ENCODE measurements at regions not wholly inside any gene's neighbourhood (a gene's known extent, or its start where the extent isn't known, plus 50 kb on each side); places are given as distances from the start of the nearest gene placed in this dataset.
"Not testable (repeated sequence)": the region's sequence is repeated elsewhere in the genome, so short reads cannot be mapped to it uniquely, and the experiment has no call there.

- POLR2A ChIA-PET, result no interaction called here
- Histone ChIP-seq H3K27ac (ENCODE audit: extremely low read depth, low read depth, low read length) (no peak overlapping the region), H3K4me1 (ENCODE audit: control insufficient read depth, insufficient read depth, low read length) (peaks cover 18% of the 10 kb centered on the region), H3K9me3 (ENCODE audit: control insufficient read depth, insufficient read depth, low read depth, low read length) (no peaks in the 10 kb centered on the region), H3K4me3 (ENCODE audit: low read depth, low read length) (no peak overlapping the region), H3K36me3 (ENCODE audit: control insufficient read depth in 2 of 2, insufficient read depth in 1 of 2, low read length in 2 of 2) (no peaks in the 10 kb centered on the region)
- TF ChIP-seq ZNF366 (tag by site-specific recombination; conservative IDR thresholded peaks at IDR 0.05) (peak; percentile 35), GLI2 (tag by site-specific recombination; IDR thresholded peaks at IDR 0.05; ENCODE audit: borderline replicate concordance, low read depth) (no peak)
- CTCF ChIA-PET, result no interaction called here
These were observed 141.3 kb upstream of the EXOC2 start for GRCh38 chr6:834190-834589.

- H3K27ac ChIP-seq (ENCODE audit: extremely low read depth, low read depth, low read length); POLR2A ChIA-PET; H3K4me3 ChIP-seq (ENCODE audit: low read depth, low read length); CTCF ChIA-PET; H3K36me3 ChIP-seq (ENCODE audit: control insufficient read depth in 2 of 2, insufficient read depth in 1 of 2, low read length in 2 of 2); H3K9me3 ChIP-seq (ENCODE audit: control insufficient read depth, insufficient read depth, low read depth, low read length): not testable (repeated sequence)
- TF ChIP-seq, protein P1, sequence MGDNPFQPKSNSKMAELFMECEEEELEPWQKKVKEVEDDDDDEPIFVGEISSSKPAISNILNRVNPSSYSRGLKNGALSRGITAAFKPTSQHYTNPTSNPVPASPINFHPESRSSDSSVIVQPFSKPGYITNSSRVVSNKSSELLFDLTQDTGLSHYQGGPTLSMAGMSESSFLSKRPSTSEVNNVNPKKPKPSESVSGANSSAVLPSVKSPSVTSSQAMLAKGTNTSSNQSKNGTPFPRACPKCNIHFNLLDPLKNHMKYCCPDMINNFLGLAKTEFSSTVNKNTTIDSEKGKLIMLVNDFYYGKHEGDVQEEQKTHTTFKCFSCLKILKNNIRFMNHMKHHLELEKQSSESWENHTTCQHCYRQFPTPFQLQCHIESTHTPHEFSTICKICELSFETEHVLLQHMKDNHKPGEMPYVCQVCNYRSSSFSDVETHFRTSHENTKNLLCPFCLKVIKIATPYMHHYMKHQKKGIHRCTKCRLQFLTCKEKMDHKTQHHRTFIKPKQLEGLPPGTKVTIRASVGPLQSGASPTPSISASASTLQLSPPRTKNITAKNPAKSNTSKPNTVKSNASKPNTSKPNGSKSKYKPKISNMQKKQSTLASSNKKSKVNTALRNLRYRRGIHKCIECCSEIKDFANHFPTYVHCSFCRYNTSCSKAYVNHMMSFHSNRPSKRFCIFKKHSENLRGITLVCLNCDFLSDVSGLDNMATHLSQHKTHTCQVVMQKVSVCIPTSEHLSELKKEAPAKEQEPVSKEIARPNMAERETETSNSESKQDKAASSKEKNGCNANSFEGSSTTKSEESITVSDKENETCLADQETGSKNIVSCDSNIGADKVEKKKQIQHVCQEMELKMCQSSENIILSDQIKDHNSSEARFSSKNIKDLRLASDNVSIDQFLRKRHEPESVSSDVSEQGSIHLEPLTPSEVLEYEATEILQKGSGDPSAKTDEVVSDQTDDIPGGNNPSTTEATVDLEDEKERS (tag by site-specific recombination; IDR thresholded peaks at IDR 0.05), result 0 out of 2 replicates have a peak, but pooled peaks have one; percentile 19
- TF ChIP-seq ZNF146 (tag by site-specific recombination; IDR thresholded peaks at IDR 0.05), result peak; percentile 84
- peaks cover 18% of the 10 kb centered on the region for H3K4me1 ChIP-seq (ENCODE audit: control insufficient read depth, insufficient read depth, low read length)
These were observed 139.9 kb upstream of the EXOC2 start for GRCh38 chr6:832804-833203.

DNA sequence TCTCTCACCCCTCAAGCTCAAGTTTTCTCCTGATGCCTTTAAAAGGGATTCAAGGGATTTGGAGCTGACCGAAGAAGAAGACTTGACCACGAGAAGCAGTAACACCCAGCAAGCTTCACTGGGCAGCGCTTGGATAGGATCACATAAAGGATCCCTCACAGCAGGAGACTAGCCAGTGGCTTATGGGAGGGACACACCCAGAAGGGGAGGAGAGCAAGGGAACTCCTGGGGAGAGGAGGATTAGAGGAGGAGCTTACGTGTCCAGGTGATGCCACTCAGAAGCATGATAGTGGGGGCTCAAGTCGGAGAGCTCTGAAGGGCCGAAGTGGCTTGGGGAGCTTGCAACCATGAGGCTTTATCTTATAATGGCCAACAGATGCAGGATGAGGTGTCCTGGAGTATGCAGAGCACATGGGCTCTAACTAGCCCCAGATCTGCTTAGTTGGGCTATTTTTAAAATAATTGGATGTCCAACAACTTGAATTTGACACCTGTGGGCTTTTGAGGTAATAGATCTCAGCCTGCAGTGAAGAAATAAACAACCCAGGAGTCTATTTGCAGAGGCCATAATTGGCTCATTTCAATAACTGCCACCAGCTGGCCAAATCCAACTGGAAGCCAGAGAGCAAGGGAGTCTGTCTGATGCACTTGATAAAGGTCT lies 137.9 kb upstream of the EXOC2 start:
- Histone ChIP-seq H3K27ac (ENCODE audit: extremely low read depth, low read depth, low read length) (no peak overlapping the region), H3K4me3 (ENCODE audit: low read depth, low read length) (no peak overlapping the region), H3K9me3 (ENCODE audit: control insufficient read depth, insufficient read depth, low read depth, low read length) (no peaks in the 10 kb centered on the region; the same call in 1 of the 2 replicates), H3K36me3 (ENCODE audit: control insufficient read depth in 2 of 2, insufficient read depth in 1 of 2, low read length in 2 of 2) (no peaks in the 10 kb centered on the region), H3K4me1 (ENCODE audit: control insufficient read depth, insufficient read depth, low read length) (peaks cover 12% of the 10 kb centered on the region)
- no peak for TF ChIP-seq ZNF37A (tag by site-specific recombination; IDR thresholded peaks at IDR 0.05)
- TF ChIP-seq GFI1B (tag by site-specific recombination; IDR thresholded peaks at IDR 0.05), result no peak
- TF ChIP-seq ZNF302 (tag by site-specific recombination; IDR thresholded peaks at IDR 0.05; ENCODE audit: low read depth), result no peak
- no peak for TF ChIP-seq ZNF202 (tag by site-specific recombination; IDR thresholded peaks at IDR 0.05; ENCODE audit: borderline replicate concordance)
- TF ChIP-seq REPIN1 (tag by site-specific recombination; IDR thresholded peaks at IDR 0.05; ENCODE audit: low read depth), result no peak
- no peak for TF ChIP-seq PRDM2 (tag by site-specific recombination; IDR thresholded peaks at IDR 0.05; ENCODE audit: borderline replicate concordance)
- TF ChIP-seq OVOL3 (tag by site-specific recombination; IDR thresholded peaks at IDR 0.05), result no peak
- TF ChIP-seq ZNF157 (tag by site-specific recombination; IDR thresholded peaks at IDR 0.05), result no peak
- TF ChIP-seq ZNF558 (tag by site-specific recombination; IDR thresholded peaks at IDR 0.05), result no peak
- TF ChIP-seq ZNF112 (tag by site-specific recombination; IDR thresholded peaks at IDR 0.05), result no peak
- no peak for TF ChIP-seq ZNF549 (tag by site-specific recombination; IDR thresholded peaks at IDR 0.05)
- no peak for TF ChIP-seq ZNF354C (tag by site-specific recombination; IDR thresholded peaks at IDR 0.05; ENCODE audit: borderline replicate concordance, low read depth)
- ChIA-PET CTCF (interaction anchor here (1.0 kb wide), 1 partner anchor 11 kb away, joined by 3 read pairs; no protein-coding TSS in a partner anchor), POLR2A (no interaction called here)
